Stromal cell of bone marrow (primary cell): ENCODE measurements at regions not wholly inside any gene's neighbourhood (a gene's known extent, or its start where the extent isn't known, plus 50 kb on each side); places are given as distances from the start of the nearest gene placed in this dataset.
A peak's percentile ranks its signal among the peaks of the same experiment; 100 is the strongest.

ENCODE experiments used
- DNase-seq: peaks from one replicate; pipeline ENCODE4 v3.0.0-alpha.2; 2012; ENCODE audit warnings: low read depth

DNA sequence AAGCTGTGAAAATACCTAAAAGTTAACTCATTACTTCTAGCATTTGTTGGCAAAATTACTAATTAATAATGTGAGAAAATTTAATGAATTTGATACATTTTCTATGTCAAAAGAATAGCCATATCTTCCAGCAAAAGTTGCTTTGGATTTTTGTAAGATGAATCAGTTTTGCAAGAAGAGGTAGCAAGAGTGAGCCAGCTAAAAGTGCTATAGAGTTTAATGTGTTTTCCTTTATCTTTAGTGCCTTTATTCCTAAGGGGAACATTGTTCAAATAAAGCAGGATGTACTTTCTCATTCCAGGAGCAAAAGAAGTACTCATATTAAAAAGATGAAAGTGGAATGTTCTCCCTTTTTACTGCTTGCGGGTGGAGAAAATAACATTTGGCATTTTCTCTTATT lies 622.2 kb downstream of the ANXA1 start:
- DNase-seq, result no peak

- peak; percentile 2 for DNase-seq
These were observed 624.1 kb downstream of the ANXA1 start for GRCh38 chr9:73775757-73776156.

- DNase-seq, result peak; percentile 83
These were observed 629.3 kb downstream of the ANXA1 start for GRCh38 chr9:73780916-73781315.

DNA sequence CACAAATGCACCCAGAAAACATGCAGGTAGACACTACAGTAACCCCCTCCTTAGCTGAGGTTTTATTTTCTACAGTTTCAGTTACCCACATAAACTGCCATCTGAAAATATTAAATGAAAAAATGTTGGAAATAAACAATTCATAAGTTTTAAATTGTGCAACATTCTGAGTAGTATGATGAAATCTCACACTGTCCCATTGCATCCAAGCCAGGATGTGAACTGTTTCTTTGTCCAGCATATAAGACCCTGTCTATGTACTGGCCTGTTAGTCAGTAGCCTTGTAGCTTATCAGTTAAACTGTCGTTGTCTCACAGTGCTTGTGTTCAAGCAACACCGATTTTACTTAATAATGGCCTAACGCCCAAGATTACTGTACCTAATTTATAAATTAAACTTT lies 630.5 kb downstream of the ANXA1 start:
- no peak for DNase-seq

GRCh38 chr9:73799446-73799845 lies 647.8 kb downstream of the ANXA1 start:
- no peak for DNase-seq

- no peak for DNase-seq
These were observed 653.4 kb downstream of the ANXA1 start for GRCh38 chr9:73805111-73805510.

GRCh38 chr9:73805853-73806458 lies 654.3 kb downstream of the ANXA1 start:
- DNase-seq, result no peak

- DNase-seq, result no peak
These were observed 655.2 kb downstream of the ANXA1 start for GRCh38 chr9:73806876-73807275.

GRCh38 chr9:73807952-73808351 lies 656.3 kb downstream of the ANXA1 start:
- DNase-seq, result no peak

DNA sequence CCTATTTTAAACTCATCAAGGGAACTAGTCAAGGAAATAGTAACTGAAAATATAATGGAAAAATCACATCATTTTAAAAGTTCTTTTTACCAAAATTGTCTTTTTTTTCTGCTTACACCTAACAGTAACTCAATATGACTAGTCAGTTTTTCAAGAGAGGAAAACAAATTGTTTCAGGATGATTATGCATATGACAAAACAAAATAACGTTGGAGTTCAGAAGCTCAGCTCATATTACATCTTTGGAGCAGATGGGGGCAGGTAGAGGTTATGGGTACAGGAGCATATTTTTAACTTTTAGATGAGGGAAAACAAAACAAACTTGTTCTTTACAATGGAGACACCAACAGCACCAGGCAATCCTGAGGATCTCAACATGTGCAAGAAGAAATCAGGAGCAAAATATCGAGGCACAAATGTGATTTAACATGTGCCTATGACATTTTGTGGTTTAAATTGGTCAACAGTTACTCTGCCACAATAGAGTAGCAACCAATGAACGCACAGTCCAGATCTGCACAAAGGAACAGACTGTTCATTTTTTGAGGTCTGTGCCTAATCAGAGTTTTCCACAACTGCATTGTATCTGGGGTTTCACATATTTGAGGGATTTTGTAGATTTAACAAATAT lies 659.0 kb downstream of the ANXA1 start:
- DNase-seq, result no peak

- DNase-seq, result no peak
These were observed 661.9 kb downstream of the ANXA1 start for GRCh38 chr9:73813546-73813945.

GRCh38 chr9:73816905-73817304 lies 665.2 kb downstream of the ANXA1 start:
- no peak for DNase-seq

GRCh38 chr9:73824671-73825070 lies 672.5 kb upstream of the RORB start:
- no peak for DNase-seq

DNA sequence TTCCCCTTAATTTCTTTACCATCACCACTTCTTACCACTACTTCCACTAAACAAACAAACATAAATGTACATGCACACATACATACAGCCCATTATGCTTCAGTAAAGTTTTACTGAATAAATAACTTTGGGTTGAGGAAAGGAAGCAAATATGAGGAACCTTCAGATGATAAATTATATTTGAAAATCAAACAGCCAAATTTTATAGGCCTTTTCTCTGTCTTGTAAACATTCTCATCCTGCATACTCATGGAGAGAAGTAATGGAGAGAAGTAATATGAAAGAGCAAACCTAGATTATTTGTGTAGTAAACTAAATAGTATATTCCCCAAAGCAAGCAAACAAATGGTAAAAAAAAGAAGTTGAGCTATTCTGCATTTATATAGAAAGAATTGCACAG lies 658.3 kb upstream of the RORB start:
- no peak for DNase-seq

DNA sequence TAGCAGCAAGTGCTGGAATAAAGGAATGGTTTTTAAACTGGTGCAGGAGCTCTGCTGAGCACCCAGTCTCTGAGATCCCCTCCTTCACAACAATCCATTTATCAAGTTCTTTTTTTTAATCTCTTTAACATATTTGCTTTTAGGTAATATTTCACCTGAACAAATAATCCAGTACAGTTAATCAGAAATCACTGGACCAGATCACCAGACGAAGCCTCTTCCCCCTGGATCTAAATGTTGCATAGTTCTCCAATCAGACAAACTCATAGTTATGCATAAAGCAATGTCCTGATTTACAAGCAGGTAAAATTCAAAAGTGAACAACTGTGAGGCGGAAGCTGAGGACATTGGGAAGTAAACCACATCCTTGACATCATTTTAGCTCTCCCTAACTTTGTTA lies 657.7 kb upstream of the RORB start:
- DNase-seq, result no peak

- no peak for DNase-seq
These were observed 656.1 kb upstream of the RORB start for GRCh38 chr9:73841018-73841417.

DNA sequence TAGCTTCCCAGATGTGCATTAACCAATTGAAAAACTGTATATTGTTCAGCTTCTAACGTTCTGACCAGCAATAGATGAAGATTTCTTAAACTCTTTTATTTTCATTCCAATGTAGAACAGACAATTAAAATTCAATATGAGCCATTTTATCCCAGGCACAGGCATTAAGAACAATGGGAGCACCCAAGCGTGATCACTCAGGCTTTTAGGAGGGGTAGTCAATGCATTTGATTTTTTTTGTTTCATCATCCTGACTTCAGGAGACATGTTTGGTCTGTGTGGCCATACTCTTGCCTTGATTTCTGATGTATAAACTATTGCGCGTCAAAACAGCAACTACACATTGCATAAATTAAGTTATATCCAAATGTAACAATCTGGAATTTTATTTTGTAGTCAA lies 653.0 kb upstream of the RORB start:
- no peak for DNase-seq

DNA sequence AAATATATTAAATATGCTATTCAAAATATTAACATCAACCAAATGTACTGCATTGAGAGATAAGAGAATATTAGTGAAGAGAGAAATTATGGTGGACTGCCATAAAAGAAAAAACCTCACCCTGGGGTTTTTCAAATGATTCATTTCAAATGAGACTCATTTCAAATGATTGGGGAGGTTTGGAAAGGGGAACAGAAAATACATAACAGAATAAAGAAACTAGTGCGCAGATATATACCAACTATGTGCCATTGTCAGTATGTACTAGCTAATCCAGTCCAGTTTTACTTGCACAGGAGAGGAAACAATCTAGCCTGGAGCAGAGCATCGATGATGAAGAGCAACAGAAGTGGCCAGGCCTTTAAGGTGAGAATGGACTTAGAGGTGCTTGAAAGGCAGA lies 651.6 kb upstream of the RORB start:
- no peak for DNase-seq

DNA sequence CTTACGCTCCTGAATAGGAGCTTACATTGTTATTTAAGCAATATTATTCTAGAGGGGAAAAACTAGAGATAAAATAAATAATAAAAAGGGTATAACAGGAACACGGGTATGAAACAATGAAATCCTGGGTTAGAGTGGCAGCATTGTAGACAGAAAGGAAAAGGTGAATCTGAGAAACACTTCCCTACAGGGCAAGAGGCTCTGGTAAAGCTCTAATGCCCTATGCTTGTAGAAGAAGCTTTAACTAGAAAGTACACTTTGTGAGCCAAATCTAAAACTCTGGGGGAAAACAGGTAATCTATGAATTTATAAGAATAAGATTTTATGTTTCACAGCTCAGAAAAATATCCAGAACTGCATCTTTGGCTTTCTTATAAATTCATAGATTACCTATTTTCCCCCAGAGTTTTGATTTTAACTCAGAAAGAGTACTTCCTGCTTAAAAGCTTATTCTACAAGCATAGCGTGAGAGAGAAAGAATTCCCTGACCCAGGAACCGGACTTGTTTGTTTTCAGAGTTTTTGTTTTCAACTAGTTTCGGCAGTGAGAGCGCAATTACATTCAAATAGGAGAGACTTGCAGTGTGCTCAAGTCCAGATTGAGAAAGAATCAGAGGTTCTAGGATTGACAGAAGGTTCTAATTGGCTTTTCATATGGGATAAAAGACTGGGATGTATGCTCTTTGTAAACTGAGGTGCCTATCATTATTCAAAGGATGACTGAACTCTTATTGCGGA lies 651.0 kb upstream of the RORB start:
- DNase-seq, result no peak

- no peak for DNase-seq
These were observed 649.6 kb upstream of the RORB start for GRCh38 chr9:73847536-73847935.

GRCh38 chr9:73853549-73853948 lies 643.6 kb upstream of the RORB start:
- no peak for DNase-seq

GRCh38 chr9:73855206-73855605 lies 641.9 kb upstream of the RORB start:
- no peak for DNase-seq

DNA sequence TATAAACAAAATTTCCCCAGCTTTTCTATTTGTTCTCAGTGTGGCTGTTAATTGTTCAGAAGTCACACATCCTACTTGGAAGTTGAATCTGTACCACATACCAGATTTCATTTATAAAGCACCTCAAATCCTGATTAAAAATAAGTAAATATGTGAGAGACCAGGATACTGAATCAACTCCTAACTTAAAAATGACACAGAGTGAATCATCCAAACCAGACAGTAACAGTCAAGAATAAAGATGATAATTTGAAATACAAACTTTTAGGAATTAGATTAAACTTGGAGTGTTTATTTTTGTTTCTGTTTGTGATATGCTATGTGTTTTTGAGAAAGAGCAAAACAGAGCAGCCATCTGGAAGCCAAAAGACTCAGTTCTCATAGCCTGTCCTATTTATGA lies 633.2 kb upstream of the RORB start:
- DNase-seq, result no peak

- DNase-seq, result no peak
These were observed 630.7 kb upstream of the RORB start for GRCh38 chr9:73866451-73866850.
